ENCODE measurements at regions not wholly inside any gene's neighbourhood (a gene's known extent, or its start where the extent isn't known, plus 50 kb on each side); places are given as distances from the start of the nearest gene placed in this dataset.

GRCh38 chr6:74117113-74117512, 421.1 kb downstream of the CD109 start:
- Histone ChIP-seq H3K27ac (ENCODE audit: low read depth, low read length, poor library complexity, severe bottlenecking) (no peak overlapping the region), H3K4me3 (ENCODE audit: low read depth, low read length, poor library complexity, severe bottlenecking) (no peak overlapping the region), H3K4me1 (ENCODE audit: insufficient read depth, low read length, severe bottlenecking) (no peaks in the 10 kb centered on the region), H3K9ac (ENCODE audit: low read length) (no peak overlapping the region), H3K79me2 (ENCODE audit: insufficient read depth, low read length) (no peaks in the 10 kb centered on the region), H3K27me3 (ENCODE audit: insufficient read depth, low read length) (no peaks in the 10 kb centered on the region), H3K9me2 (ENCODE audit: low read depth, low read length) (no peaks in the 10 kb centered on the region), H3K36me3 (ENCODE audit: insufficient read depth, low read length) (no peaks in the 10 kb centered on the region), H3F3A (ENCODE audit: insufficient read depth, low read length) (no peaks in the 10 kb centered on the region), H3K4me2 (ENCODE audit: low read length) (no peak overlapping the region), H4K20me1 (ENCODE audit: insufficient read depth, low read length) (no peaks in the 10 kb centered on the region), H3K9me3 (ENCODE audit: low read length) (no peaks in the 10 kb centered on the region), H2AFZ (ENCODE audit: low read length) (no peak overlapping the region)
- TF ChIP-seq CTCF (IDR thresholded peaks at IDR 0.05; ENCODE audit: low read length) (no peak), EZH2 (IDR thresholded peaks at IDR 0.05; ENCODE audit: borderline replicate concordance, low read length) (no peak)

- no peak overlapping the region for H3K4me2 ChIP-seq (ENCODE audit: low read length)
- H3K79me2 ChIP-seq (ENCODE audit: insufficient read depth, low read length), result no peaks in the 10 kb centered on the region
- no peaks in the 10 kb centered on the region for H3K27me3 ChIP-seq (ENCODE audit: insufficient read depth, low read length)
- H3K27ac ChIP-seq (ENCODE audit: low read depth, low read length, poor library complexity, severe bottlenecking), result no peak overlapping the region
- no peaks in the 10 kb centered on the region for H4K20me1 ChIP-seq (ENCODE audit: insufficient read depth, low read length)
- no peaks in the 10 kb centered on the region for H3F3A ChIP-seq (ENCODE audit: insufficient read depth, low read length)
- no peak for TF ChIP-seq EZH2 (IDR thresholded peaks at IDR 0.05; ENCODE audit: borderline replicate concordance, low read length)
- TF ChIP-seq CTCF (IDR thresholded peaks at IDR 0.05; ENCODE audit: low read length), result no peak
- no peak overlapping the region for H3K9ac ChIP-seq (ENCODE audit: low read length)
- H3K4me1 ChIP-seq (ENCODE audit: insufficient read depth, low read length, severe bottlenecking), result no peaks in the 10 kb centered on the region
- H3K36me3 ChIP-seq (ENCODE audit: insufficient read depth, low read length), result no peaks in the 10 kb centered on the region
- H3K9me3 ChIP-seq (ENCODE audit: low read length), result no peaks in the 10 kb centered on the region
- no peak overlapping the region for H2AFZ ChIP-seq (ENCODE audit: low read length)
- H3K4me3 ChIP-seq (ENCODE audit: low read depth, low read length, poor library complexity, severe bottlenecking), result no peak overlapping the region
- no peaks in the 10 kb centered on the region for H3K9me2 ChIP-seq (ENCODE audit: low read depth, low read length)
Measured at GRCh38 chr6:74115674-74116073, 419.7 kb downstream of the CD109 start.

- no peak overlapping the region for H3K27ac ChIP-seq (ENCODE audit: low read depth, low read length, poor library complexity, severe bottlenecking)
- H3K4me2 ChIP-seq (ENCODE audit: low read length), result no peak overlapping the region
- no peaks in the 10 kb centered on the region for H3K36me3 ChIP-seq (ENCODE audit: insufficient read depth, low read length)
- TF ChIP-seq EZH2 (IDR thresholded peaks at IDR 0.05; ENCODE audit: borderline replicate concordance, low read length), result no peak
- TF ChIP-seq CTCF (IDR thresholded peaks at IDR 0.05; ENCODE audit: low read length), result no peak
- no peak overlapping the region for H3K9ac ChIP-seq (ENCODE audit: low read length)
- no peak overlapping the region for H2AFZ ChIP-seq (ENCODE audit: low read length)
- no peaks in the 10 kb centered on the region for H3K27me3 ChIP-seq (ENCODE audit: insufficient read depth, low read length)
- H3K4me3 ChIP-seq (ENCODE audit: low read depth, low read length, poor library complexity, severe bottlenecking), result no peak overlapping the region
- H3K9me3 ChIP-seq (ENCODE audit: low read length), result no peaks in the 10 kb centered on the region
- H4K20me1 ChIP-seq (ENCODE audit: insufficient read depth, low read length), result no peaks in the 10 kb centered on the region
- H3F3A ChIP-seq (ENCODE audit: insufficient read depth, low read length), result no peaks in the 10 kb centered on the region
- no peaks in the 10 kb centered on the region for H3K9me2 ChIP-seq (ENCODE audit: low read depth, low read length)
- no peaks in the 10 kb centered on the region for H3K4me1 ChIP-seq (ENCODE audit: insufficient read depth, low read length, severe bottlenecking)
- no peaks in the 10 kb centered on the region for H3K79me2 ChIP-seq (ENCODE audit: insufficient read depth, low read length)
Measured at GRCh38 chr6:74114428-74114827, 418.4 kb downstream of the CD109 start.
